VCaP (cell line): ENCODE measurements at regions not wholly inside any gene's neighbourhood (a gene's known extent, or its start where the extent isn't known, plus 50 kb on each side); places are given as distances from the start of the nearest gene placed in this dataset.

Experiments used
- H3K27ac ChIP-seq: fragments of 450-650 bp; 2 replicates; pipeline ENCODE4 v1.5.1; 2017
- TF ChIP-seq, protein P1 (sequence below): fragments of 450-650 bp; conservative IDR thresholded peaks from 2 replicates; pipeline ENCODE4 v1.5.1; 2017; ENCODE audit warnings: mild to moderate bottlenecking, moderate library complexity

DNA sequence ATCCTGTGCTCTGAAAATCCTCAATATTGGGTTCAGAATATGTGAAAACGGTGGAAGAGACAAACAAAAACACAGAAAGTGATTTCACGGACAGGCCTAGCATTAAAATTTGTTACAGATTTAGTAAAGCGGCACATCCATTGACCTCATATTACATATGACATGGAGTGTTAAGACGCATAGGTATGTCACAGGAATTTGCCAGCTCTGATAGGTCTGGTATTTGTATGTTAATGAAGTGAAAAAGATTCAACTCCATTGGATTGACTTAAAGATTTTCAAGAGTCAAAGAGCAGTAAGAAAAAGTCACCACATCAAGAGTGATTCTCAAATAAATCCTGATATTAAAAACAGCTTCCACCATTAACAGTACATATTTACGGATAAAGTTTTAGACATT is 396.5 kb upstream of the SEMA6A start:
- TF ChIP-seq, protein P1, sequence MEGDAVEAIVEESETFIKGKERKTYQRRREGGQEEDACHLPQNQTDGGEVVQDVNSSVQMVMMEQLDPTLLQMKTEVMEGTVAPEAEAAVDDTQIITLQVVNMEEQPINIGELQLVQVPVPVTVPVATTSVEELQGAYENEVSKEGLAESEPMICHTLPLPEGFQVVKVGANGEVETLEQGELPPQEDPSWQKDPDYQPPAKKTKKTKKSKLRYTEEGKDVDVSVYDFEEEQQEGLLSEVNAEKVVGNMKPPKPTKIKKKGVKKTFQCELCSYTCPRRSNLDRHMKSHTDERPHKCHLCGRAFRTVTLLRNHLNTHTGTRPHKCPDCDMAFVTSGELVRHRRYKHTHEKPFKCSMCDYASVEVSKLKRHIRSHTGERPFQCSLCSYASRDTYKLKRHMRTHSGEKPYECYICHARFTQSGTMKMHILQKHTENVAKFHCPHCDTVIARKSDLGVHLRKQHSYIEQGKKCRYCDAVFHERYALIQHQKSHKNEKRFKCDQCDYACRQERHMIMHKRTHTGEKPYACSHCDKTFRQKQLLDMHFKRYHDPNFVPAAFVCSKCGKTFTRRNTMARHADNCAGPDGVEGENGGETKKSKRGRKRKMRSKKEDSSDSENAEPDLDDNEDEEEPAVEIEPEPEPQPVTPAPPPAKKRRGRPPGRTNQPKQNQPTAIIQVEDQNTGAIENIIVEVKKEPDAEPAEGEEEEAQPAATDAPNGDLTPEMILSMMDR: no peak

DNA sequence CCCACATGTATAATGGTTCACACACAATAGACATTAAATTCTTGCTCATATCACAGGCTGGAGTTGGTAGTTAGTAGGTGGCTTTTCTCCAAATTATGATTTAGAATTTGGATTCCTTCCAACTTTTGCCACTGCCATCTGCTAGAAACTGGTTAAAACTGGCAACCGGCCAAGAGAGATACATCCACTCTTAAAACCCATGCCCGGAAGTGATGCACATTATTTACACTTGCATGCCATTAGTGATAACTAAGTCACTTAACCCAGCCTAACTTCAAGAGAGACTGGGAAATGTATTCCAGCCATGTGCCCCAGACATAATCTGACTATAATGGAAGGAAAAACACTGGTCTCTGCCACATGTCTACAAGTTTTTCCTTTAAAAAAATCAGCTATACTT is 395.7 kb upstream of the SEMA6A start:
- TF ChIP-seq, protein P1: no peak
- no peak overlapping the region for H3K27ac ChIP-seq

More for the DNA sequence above, 396.5 kb upstream of the SEMA6A start:
- no peak overlapping the region for H3K27ac ChIP-seq

DNA sequence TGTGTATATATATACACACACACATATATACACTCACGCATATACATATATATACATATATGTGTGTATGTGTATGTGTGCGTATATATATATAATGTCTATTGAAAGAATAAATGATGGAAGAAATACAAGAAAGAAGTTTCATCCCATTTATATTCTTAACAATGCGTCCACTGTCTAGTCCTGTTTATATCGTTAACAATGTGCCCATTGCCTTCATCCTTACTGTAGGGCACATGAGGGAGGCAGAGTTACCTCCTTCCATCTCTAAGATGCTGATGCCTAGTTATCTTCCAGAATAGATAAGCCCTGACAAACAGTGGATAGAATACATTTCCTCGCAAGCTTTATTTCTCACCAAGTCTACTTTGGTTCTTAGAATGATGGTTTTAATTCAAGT is 389.8 kb upstream of the SEMA6A start:
- H3K27ac ChIP-seq: no peak overlapping the region
- TF ChIP-seq, protein P1: no peak

DNA sequence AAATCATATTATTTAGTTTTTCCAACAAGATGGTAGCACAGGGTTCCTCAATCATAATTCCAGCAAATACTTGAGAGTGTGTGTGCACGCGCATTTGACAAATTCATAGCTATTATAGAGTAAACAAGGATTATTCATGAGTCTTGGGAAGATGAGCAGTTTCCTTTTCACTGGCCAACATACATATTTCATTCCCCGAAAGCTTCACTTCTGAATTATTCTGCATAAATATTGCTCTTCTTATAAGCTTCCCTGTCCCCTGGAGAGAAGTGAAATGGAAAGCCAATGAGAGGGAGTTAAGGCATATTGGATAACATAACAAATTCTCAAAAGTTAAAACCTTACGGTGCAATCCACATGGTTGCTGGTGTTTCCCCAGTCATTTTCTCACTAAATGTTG is 386.4 kb upstream of the SEMA6A start:
- H3K27ac ChIP-seq: no peak overlapping the region
- TF ChIP-seq, protein P1: no peak

DNA sequence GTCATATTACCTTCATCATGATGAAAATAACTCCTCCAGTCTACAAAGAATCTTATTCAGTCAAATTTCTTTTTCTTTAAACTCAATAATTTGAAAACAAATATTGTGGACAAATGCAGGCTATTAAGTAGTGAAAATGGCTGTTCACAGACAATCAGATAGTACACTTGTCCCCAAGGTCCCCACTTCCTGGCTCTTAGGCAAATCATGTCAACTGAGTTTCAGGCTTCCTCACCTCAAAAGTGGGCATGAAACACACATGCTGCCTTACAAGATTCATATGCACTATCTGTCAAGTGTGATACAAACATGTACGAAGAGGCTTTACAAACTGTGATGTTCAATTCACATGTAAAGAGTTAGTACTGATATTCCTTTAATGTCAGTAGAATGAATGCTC is 385.2 kb upstream of the SEMA6A start:
- H3K27ac ChIP-seq: no peak overlapping the region
- TF ChIP-seq, protein P1: no peak

DNA sequence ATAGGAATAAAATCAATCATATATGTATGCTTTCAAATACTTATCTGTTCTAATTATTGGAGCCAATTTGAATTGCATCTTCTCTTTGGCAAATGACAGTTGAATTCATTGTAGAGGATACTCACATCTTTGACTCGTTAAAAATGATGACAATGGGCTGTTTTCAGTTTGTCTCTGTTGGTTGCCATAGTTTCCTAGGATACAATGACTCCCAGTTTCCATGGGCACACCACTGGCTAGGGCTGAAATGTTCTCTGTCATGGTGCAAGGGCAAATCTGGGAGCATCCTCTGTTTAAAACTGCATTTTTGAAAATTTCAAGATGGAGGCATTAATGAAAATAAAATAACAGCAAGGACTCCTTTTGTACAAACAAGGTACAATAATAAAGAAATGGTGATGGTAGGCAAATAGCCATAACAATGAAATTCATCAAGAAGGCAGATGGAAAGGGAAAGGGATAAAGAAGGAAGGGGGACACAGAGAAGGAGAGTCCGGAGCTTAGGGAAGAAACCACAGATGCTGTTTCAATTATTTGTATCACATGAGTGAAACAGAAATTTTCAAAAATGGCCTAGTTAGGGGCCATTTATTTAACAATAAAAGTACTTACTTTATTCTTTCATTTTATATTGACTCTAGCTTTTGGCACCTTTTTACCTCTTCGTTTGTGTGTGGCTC is 378.8 kb upstream of the SEMA6A start:
- TF ChIP-seq, protein P1: no peak

DNA sequence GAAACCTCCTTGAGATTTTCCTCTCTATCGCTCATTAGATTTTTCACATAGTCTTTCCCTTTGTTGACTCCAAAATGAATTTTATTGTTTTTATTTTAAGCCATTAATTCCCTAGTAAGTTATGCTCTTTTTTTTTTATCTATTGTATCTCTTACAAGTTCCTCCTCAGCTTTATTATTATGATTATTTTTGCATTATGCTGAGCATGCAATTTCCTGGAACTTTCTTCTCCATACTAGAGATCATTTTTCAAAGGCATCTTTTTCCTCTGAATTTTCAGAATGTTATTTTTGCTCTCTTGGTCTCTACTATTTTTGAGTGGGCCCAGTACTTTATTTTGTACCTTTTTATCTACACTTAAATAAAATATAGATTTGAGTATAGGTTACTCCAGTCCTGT is 376.6 kb upstream of the SEMA6A start:
- no peak overlapping the region for H3K27ac ChIP-seq
- TF ChIP-seq, protein P1: no peak

More for the DNA sequence above, 378.8 kb upstream of the SEMA6A start:
- no peak overlapping the region for H3K27ac ChIP-seq
